C4-2B (cell line): ENCODE measurements at regions not wholly inside any gene's neighbourhood (a gene's known extent, or its start where the extent isn't known, plus 50 kb on each side); places are given as distances from the start of the nearest gene placed in this dataset.
"Not testable (repeated sequence)": the region's sequence is repeated elsewhere in the genome, so short reads cannot be mapped to it uniquely, and the experiment has no call there.

Experiments
- H3K27ac ChIP-seq: fragments of 450-650 bp; 2 replicates; pipeline ENCODE4 v1.5.1; 2017
- CTCF ChIP-seq: fragments of 450-650 bp; conservative IDR thresholded peaks from 2 replicates; pipeline ENCODE4 v1.5.1; 2017; ENCODE audit warnings: mild to moderate bottlenecking
- ZFX ChIP-seq: fragments of 450-650 bp; IDR thresholded peaks from 2 replicates; pipeline ENCODE4 v1.6.1; 2017

GRCh38 chr18:67455890-67456501, 60.5 kb downstream of the DSEL start:
- no peak overlapping the region for H3K27ac ChIP-seq
- no peak for TF ChIP-seq CTCF

- H3K27ac ChIP-seq, result no peak overlapping the region
- TF ChIP-seq ZFX (no peak), CTCF (no peak)
Measured at GRCh38 chr18:67453901-67454300, 62.6 kb downstream of the DSEL start.

GRCh38 chr18:67451960-67452359, 64.6 kb downstream of the DSEL start:
- TF ChIP-seq ZFX, result no peak
- no peak for TF ChIP-seq CTCF

GRCh38 chr18:67451101-67451500, 65.4 kb downstream of the DSEL start:
- not testable (repeated sequence) for H3K27ac ChIP-seq

More at GRCh38 chr18:67451960-67452359, 64.6 kb downstream of the DSEL start:
- H3K27ac ChIP-seq, result no peak overlapping the region

- no peak for TF ChIP-seq CTCF
- TF ChIP-seq ZFX, result no peak
- no peak overlapping the region for H3K27ac ChIP-seq
Measured at GRCh38 chr18:67433971-67434370, 82.5 kb downstream of the DSEL start.

- TF ChIP-seq CTCF, result no peak
- no peak for TF ChIP-seq ZFX
- no peak overlapping the region for H3K27ac ChIP-seq
Measured at GRCh38 chr18:67432806-67433205, 83.7 kb downstream of the DSEL start.

- no peak overlapping the region for H3K27ac ChIP-seq
- TF ChIP-seq CTCF, result no peak
- no peak for TF ChIP-seq ZFX
Measured at GRCh38 chr18:67428805-67429204, 87.7 kb downstream of the DSEL start.

GRCh38 chr18:67428158-67428557, 88.4 kb downstream of the DSEL start:
- H3K27ac ChIP-seq, result no peak overlapping the region
- TF ChIP-seq ZFX (no peak), CTCF (no peak)
